B cell (primary cell): ENCODE measurements at regions not wholly inside any gene's neighbourhood (a gene's known extent, or its start where the extent isn't known, plus 50 kb on each side); places are given as distances from the start of the nearest gene placed in this dataset.
A peak's percentile ranks its signal among the peaks of the same experiment; 100 is the strongest.

Experiments used
- ATAC-seq: fragments of 200-7000 bp; cut with Tn5 transposase; one replicate; pipeline ENCODE4 v1.10.0; 2021; ENCODE audit warnings: low read depth, mild to moderate bottlenecking, moderate number of reproducible peaks, moderate library complexity
- CTCF ChIA-PET: fragments of 350-600 bp; sonication (Branson Sonifier 250); formaldehyde crosslinking; loops from one replicate; lab custom pipeline; 2021; ENCODE audit warnings: antibody characterized with exemption, inconsistent platforms; lab: Charles Lee
- POLR2A ChIA-PET: fragments of 350-600 bp; sonication (Branson Sonifier 250); formaldehyde crosslinking; loops from one replicate; lab custom pipeline; 2021; ENCODE audit warnings: antibody characterized with exemption; lab: Charles Lee
- DNase-seq: peaks from one replicate; pipeline ENCODE4 v3.0.0; 2013
- H2AFZ ChIP-seq: 2 replicates; pipeline ENCODE4 v1.6.1; 2012; ENCODE audit warnings: mild to moderate bottlenecking, low read depth, low read length; ENCODE audit not compliant: insufficient read depth, poor library complexity, severe bottlenecking
- H3K27ac ChIP-seq, 2 donors: 1 replicate in 1 of 2; 2 replicates in 1 of 2; pipeline ENCODE4 v1.5.1; 2012 to 2013; ENCODE audit warnings: low read length in 2 of 2, mild to moderate bottlenecking in 2 of 2, moderate library complexity in 1 of 2
- H3K27me3 ChIP-seq, 4 experiments: fragments of 200-600 bp in 1 of 4; sonication (generic) in 1 of 4; replicated peaks in 1 of 4; 1 replicate in 2 of 4; 2 replicates in 2 of 4; pipeline versions ENCODE4 v1.6.1 to v1.7.0; 2013 to 2016; ENCODE audit warnings: low read length in 3 of 4, mild to moderate bottlenecking in 2 of 4, mixed read lengths in 1 of 4, moderate library complexity in 1 of 4; ENCODE audit not compliant: insufficient read depth in 4 of 4, control insufficient read depth in 3 of 4; ENCODE audit errors: control extremely low read depth in 1 of 4
- H3K36me3 ChIP-seq, 2 experiments: replicated peaks in 1 of 2; 1 replicate in 1 of 2; 2 replicates in 1 of 2; pipeline versions ENCODE4 v1.6.1 to v1.7.1; 2013; ENCODE audit warnings: low read length in 1 of 2; ENCODE audit not compliant: insufficient read depth in 2 of 2, control insufficient read depth in 1 of 2; ENCODE audit errors: control extremely low read depth in 1 of 2, extremely low read depth in 1 of 2
- H3K4me1 ChIP-seq, 2 donors: fragments of 200-600 bp in 1 of 2; sonication (generic) in 1 of 2; 1 replicate in 1 of 2; 2 replicates in 1 of 2; pipeline versions ENCODE4 v1.5.1 to v1.6.1; 2013 to 2017; ENCODE audit warnings: low read length in 2 of 2; ENCODE audit not compliant: control insufficient read depth in 2 of 2, insufficient read depth in 2 of 2
- H3K4me2 ChIP-seq: replicated peaks from 2 replicates; pipeline ENCODE3; 2012; ENCODE audit warnings: mild to moderate bottlenecking, low read depth, low read length; ENCODE audit not compliant: poor library complexity, severe bottlenecking
- H3K4me3 ChIP-seq, 5 experiments: fragments of 200-600 bp in 1 of 5; sonication (generic) in 1 of 5; 1 replicate in 3 of 5; 2 replicates in 2 of 5; pipeline versions ENCODE4 v1.5.1 to v1.7.0; 2011 to 2016; ENCODE audit warnings: low read length in 4 of 5, mild to moderate bottlenecking in 4 of 5, low read depth in 2 of 5, control low read depth in 1 of 5, moderate library complexity in 1 of 5; ENCODE audit not compliant: insufficient read depth in 1 of 5; ENCODE audit errors: control extremely low read depth in 1 of 5, extremely low read depth in 1 of 5
- H3K79me2 ChIP-seq: fragments of 200-600 bp; sonication (generic); one replicate; pipeline ENCODE4 v1.6.0; 2016; ENCODE audit warnings: low read length; ENCODE audit not compliant: control insufficient read depth, insufficient read depth
- H3K9ac ChIP-seq: fragments of 200-600 bp; sonication (generic); 2 replicates; pipeline ENCODE4 v1.6.1; 2017; ENCODE audit warnings: mild to moderate bottlenecking, low read length, moderate library complexity
- H3K9me3 ChIP-seq, 3 donors: one replicate each; pipeline versions ENCODE4 v1.6.1 to v1.7.1; 2013; ENCODE audit warnings: low read length in 2 of 3; ENCODE audit not compliant: control insufficient read depth in 2 of 3, insufficient read depth in 1 of 3; ENCODE audit errors: control extremely low read depth in 1 of 3
- H4K20me1 ChIP-seq: 2 replicates; pipeline ENCODE4 v1.6.0; 2012; ENCODE audit warnings: mild to moderate bottlenecking, low read length; ENCODE audit not compliant: insufficient read depth, control insufficient read depth, poor library complexity, severe bottlenecking
- H3K27ac Mint-ChIP-seq: one replicate; pipeline ENCODE4 v1.8.0; 2021; ENCODE audit warnings: mixed read lengths
- H3K27me3 Mint-ChIP-seq: one replicate; pipeline ENCODE4 v1.8.0; 2021; ENCODE audit warnings: mixed read lengths
- H3K4me1 Mint-ChIP-seq: one replicate; pipeline ENCODE4 v1.8.0; 2021; ENCODE audit warnings: mixed read lengths
- H3K4me3 Mint-ChIP-seq: one replicate; pipeline ENCODE4 v1.8.0; 2021; ENCODE audit warnings: mixed read lengths
- H3K9me3 Mint-ChIP-seq: one replicate; pipeline ENCODE4 v1.8.0; 2022; ENCODE audit warnings: mixed read lengths; ENCODE audit not compliant: insufficient read depth
- EZH2 ChIP-seq: IDR thresholded peaks from 2 replicates; pipeline ENCODE4 v1.6.1; 2012; ENCODE audit warnings: borderline replicate concordance, low read depth, mild to moderate bottlenecking, moderate library complexity, low read length; ENCODE audit not compliant: insufficient read depth, poor library complexity, severe bottlenecking
- WGBS: methylation state at CpG from one replicate; pipeline ENCODE4 v1.1.5; 2013; ENCODE audit warnings: missing lambda C conversion rate; ENCODE audit not compliant: insufficient coverage; 5-methylcytosine and 5-hydroxymethylcytosine counted together
- intact Hi-C: fragments of 100-400 bp; cut with micrococcal nuclease; formaldehyde crosslinking; loops from one replicate; pipeline ENCODE4 v1.10.0; 2022
- TF ChIP-seq, protein P1 (sequence below): fragments of 200-600 bp; IDR thresholded peaks from one replicate; pipeline ENCODE4 v1.8.0; 2022; ENCODE audit warnings: antibody characterized with exemption, mild to moderate bottlenecking

DNA sequence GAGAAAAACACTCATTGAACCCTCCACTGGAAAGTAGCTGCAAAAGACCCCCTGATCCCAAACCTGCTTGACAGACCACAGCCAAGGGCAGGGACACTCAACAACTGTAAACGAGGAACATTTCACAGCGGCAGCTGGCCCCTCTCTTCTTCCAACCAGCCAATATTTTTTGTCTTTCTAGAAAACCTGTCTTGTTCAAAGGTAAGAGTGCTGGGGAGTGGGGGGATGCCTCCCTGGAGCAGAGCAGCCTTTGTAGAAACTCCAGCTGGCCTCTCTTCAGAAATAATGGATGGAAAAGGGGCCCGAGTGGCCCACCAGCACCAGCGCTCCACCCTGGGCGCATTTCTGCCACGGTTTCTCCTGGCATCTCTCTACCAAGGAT is 384.0 kb downstream of the RRAGC start:
- POLR2A ChIA-PET: interaction anchor here (0.7 to 2.2 kb wide), 6 partner anchors 10 to 429 kb away, joined by 3 to 27 read pairs (median 6); partner anchors contain the start of gene POU3F1
- CTCF ChIA-PET: interaction anchor here (0.9 to 2.0 kb wide), 10 partner anchors 10 to 450 kb away, joined by 3 to 10 read pairs (median 4); partner anchors contain the start of gene POU3F1
- Histone ChIP-seq H3K9me3 (peaks cover 5 to 15% (median 6%) of the 10 kb centered on the region in 3 donors), H3K9ac (peak overlapping the region; percentile 71), H3K27ac (peak overlapping the region; percentile 90 to 96), H3K79me2 (peaks cover 5% of the 10 kb centered on the region), H3K4me2 (peak overlapping the region; percentile 71), H3K27me3 (no peaks in the 10 kb centered on the region), H3K4me3 (peak overlapping the region; percentile 51 to 74 (median 62)), H3K4me1 (peaks cover 34 to 49% of the 10 kb centered on the region in 2 donors), H4K20me1 (no peaks in the 10 kb centered on the region), H3K36me3 (no peaks in the 10 kb centered on the region), H2AFZ (peak overlapping the region; percentile 50)
- ATAC-seq: no peak
- peaks cover 69% of the 10 kb centered on the region for H3K4me1 Mint-ChIP-seq
- intact Hi-C loops: loop anchor here (1.0 to 10.0 kb wide), 6 partner anchors 52 to 1001 kb away; partner anchors contain the start of genes RRAGC, SF3A3 and ZC3H12A
- no peak for TF ChIP-seq EZH2
- H3K27me3 Mint-ChIP-seq: no peaks in the 10 kb centered on the region
- 52% methylated on average over 4 of the region's 6 CpGs for WGBS
- no peak for DNase-seq
- H3K4me3 Mint-ChIP-seq: peak overlapping the region; percentile 94
- peaks cover 11% of the 10 kb centered on the region for H3K9me3 Mint-ChIP-seq
- H3K27ac Mint-ChIP-seq: peak overlapping the region; percentile 99

DNA sequence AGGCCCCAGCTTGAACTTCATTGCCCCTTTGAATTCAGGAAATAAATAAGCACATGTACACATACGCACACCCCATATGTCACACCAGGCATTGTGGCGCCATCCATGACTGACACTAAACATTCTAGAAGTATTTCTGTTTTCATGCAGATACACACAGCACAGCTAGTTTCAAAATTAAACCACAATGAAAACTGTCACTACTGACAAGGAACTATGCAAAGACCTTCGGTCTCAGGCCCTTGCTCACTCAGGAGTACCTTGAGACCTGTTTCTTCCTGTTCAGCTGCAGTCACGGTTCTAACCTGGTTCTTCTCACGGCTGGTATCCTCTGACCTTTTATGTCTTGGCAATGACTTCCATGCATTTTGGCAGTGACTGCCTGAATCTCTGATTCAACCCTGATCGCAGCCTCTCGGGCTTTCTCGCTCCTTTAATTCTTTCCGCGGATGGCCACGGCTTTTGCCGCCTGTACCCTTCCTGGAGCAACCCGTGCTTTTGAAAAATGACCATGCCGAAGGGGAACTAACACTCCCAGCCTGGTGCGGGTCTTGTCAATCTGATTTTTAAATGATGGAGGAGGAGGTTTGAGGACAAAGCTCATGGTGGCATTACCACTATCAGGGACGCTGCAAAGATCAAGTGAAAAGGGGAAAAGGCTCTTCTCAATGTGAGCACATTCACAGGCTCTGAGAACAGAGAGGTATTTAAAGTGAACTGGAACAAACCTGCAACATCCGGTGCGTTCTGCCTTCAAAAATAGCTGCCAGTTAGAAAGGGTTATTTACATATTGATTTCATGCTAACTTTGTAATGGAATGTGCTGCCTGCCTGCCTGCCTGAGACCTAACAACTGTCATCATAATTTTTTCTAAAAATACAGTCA is 384.6 kb downstream of the RRAGC start:
- CTCF ChIA-PET: interaction anchor here (0.9 to 2.0 kb wide), 10 partner anchors 9 to 450 kb away, joined by 3 to 10 read pairs (median 3); partner anchors contain the start of gene POU3F1
- WGBS: 14% methylated on average over 18 of the region's 18 CpGs
- peak overlapping the region; percentile 90 to 96 for H3K27ac ChIP-seq

More for the DNA sequence above, 384.6 kb downstream of the RRAGC start:
- peak overlapping the region; percentile 50 for H2AFZ ChIP-seq
- peak overlapping the region; percentile 51 to 74 (median 62) for H3K4me3 ChIP-seq
- no peaks in the 10 kb centered on the region for H3K36me3 ChIP-seq
- H3K27me3 ChIP-seq: no peaks in the 10 kb centered on the region
- peaks cover 69% of the 10 kb centered on the region for H3K4me1 Mint-ChIP-seq
- peak overlapping the region; percentile 71 for H3K4me2 ChIP-seq
- peak overlapping the region; percentile 99 for H3K27ac Mint-ChIP-seq
- peak overlapping the region; percentile 94 for H3K4me3 Mint-ChIP-seq
- H3K79me2 ChIP-seq: peaks cover 5% of the 10 kb centered on the region
- peaks cover under 1 to 12% (median 5%) of the 10 kb centered on the region in 3 donors for H3K9me3 ChIP-seq
- TF ChIP-seq, protein P1, sequence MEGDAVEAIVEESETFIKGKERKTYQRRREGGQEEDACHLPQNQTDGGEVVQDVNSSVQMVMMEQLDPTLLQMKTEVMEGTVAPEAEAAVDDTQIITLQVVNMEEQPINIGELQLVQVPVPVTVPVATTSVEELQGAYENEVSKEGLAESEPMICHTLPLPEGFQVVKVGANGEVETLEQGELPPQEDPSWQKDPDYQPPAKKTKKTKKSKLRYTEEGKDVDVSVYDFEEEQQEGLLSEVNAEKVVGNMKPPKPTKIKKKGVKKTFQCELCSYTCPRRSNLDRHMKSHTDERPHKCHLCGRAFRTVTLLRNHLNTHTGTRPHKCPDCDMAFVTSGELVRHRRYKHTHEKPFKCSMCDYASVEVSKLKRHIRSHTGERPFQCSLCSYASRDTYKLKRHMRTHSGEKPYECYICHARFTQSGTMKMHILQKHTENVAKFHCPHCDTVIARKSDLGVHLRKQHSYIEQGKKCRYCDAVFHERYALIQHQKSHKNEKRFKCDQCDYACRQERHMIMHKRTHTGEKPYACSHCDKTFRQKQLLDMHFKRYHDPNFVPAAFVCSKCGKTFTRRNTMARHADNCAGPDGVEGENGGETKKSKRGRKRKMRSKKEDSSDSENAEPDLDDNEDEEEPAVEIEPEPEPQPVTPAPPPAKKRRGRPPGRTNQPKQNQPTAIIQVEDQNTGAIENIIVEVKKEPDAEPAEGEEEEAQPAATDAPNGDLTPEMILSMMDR: no peak
- no peak for TF ChIP-seq EZH2
- H3K27me3 Mint-ChIP-seq: no peaks in the 10 kb centered on the region
- peaks cover 11% of the 10 kb centered on the region for H3K9me3 Mint-ChIP-seq
- peaks cover 34 to 49% of the 10 kb centered on the region in 2 donors for H3K4me1 ChIP-seq
- intact Hi-C loops: loop anchor here (1.0 to 10.0 kb wide), 7 partner anchors 52 to 1000 kb away; partner anchors contain the start of genes POU3F1, RRAGC, SF3A3 and ZC3H12A
- ATAC-seq (peak; percentile 80), DNase-seq (peak; percentile 88)
- no peaks in the 10 kb centered on the region for H4K20me1 ChIP-seq
- H3K9ac ChIP-seq: peak overlapping the region; percentile 71
- POLR2A ChIA-PET: interaction anchor here (0.8 to 2.2 kb wide), 7 partner anchors 8 to 428 kb away, joined by 3 to 27 read pairs (median 3); partner anchors contain the start of gene POU3F1
